HG03469 (cell line): ENCODE measurements at regions not wholly inside any gene's neighbourhood (a gene's known extent, or its start where the extent isn't known, plus 50 kb on each side); places are given as distances from the start of the nearest gene placed in this dataset.

Experiments
- ATAC-seq: cut with Tn5 transposase; IDR thresholded peaks from one replicate; pipeline ENCODE4 v1.9.1; 2021; ENCODE audit warnings: mild to moderate bottlenecking, moderate library complexity, moderate number of reproducible peaks; ENCODE audit not compliant: unreplicated experiment

DNA sequence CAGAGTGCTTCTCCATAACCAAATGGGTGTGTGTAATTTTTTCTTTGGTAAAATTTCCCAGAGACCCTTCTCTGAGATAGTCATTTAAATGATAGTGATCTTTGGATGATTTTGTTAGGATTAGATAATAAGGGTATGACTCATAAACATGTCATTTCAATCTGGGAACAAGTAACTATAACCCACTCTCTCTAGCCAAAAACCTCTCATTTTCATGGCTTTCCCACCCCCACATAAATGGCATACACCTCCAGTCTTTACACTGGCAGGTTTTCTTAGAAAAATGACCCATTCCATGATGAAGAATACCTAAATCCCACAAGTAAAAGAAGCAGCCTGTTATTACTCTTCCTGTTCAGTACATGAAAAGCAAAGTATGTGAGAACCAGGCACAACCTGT, 572.0 kb upstream of the ZEB2 start:
- no peak for ATAC-seq

DNA sequence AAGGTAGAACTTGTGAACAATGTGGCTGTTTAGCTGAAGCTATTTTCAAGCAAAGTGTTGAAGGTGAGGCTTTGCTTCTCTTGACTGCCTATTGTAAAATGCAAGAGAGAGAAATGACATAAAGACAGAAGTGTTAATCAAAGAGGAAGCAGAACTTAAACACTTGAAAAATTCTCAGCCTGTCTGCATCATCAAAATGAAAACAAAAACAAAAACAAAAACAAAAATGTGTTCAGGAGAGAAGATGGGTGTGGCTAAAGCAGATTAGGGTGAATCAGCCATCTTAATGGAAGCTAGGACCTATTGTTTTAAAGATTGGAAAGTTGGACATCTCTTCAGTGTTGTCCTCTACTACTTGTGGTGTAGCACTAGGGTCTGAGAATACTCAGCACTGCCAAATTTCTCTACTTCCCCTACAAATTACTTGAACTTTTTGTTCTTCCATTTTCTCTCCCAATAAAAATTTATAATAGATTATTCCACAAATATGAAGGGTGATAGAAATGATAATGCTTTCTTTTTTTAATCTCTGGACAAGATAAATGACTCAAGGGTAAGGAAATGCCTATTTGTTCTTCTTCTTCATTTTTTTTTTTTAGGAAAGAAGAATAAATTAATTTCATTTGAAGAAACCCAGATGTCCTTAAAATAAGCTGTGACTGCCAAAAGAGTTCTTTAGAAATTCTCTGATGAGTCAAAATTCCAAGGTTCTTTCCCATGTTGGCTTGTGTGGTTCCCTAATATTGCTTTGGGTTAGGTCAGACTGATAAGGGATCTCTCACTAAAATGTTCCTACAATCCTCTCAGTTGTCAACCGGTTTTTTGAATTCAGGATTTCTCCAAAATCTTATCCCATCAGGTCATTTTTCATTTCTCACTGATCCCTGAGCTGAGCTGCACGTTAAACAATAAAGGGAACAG, 571.2 kb upstream of the ZEB2 start:
- ATAC-seq, result no peak

DNA sequence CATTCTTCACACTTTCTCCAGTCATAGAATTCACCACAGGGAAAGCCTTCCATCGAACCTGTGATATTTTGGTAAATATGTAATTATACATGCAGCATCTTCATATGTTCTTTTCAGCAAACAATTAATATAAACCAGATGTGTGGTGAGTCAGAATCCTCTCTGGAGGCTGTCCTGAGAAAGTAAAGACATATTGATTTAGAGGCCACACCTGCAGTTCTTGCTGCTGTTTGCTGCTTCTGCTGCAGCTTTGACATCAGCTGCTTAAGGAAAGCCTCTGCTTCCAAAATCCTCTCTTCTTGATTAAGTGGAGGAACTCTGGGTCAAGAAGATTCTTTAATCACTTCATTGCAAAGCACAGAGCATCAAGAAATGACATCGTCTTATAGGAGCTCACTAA, 568.8 kb upstream of the ZEB2 start:
- ATAC-seq, result no peak

DNA sequence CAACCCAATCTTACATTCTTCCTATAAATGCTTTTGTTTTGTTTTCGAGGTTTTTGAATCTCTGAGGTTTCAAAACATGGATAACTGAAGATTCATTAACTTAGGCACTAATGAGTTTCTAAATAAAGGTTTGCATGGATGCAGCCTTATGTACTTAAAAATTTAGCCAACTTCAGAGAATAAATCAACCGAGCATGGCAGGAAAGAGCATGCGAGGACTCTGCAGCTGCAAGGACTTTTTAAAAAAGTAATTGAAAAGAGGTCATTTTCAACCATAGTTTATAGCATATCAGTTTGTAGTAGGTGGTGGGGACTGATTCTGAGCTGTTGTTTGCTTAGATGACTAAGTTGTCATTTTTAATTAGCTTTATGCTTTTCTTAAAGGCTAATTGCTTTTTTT, 567.0 kb upstream of the ZEB2 start:
- ATAC-seq, result no peak

DNA sequence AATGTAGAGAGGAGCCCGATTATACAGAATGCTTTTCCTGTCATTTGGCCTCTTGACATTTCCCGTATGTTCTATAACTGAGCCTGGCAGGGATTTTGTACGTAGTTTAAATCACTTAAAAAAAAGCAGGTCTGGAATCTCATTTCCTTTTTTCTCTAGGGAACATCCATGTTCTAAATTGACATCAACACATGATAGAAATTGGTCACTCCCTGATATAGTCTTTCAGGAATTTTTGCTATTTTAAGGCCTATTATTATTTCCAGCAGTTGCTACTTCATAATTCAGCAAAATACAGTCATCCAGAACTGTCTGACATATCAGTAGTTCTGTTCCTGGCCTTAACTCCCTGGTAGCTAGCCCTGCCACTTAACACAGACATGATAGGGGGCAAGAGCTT, 565.7 kb upstream of the ZEB2 start:
- no peak for ATAC-seq

DNA sequence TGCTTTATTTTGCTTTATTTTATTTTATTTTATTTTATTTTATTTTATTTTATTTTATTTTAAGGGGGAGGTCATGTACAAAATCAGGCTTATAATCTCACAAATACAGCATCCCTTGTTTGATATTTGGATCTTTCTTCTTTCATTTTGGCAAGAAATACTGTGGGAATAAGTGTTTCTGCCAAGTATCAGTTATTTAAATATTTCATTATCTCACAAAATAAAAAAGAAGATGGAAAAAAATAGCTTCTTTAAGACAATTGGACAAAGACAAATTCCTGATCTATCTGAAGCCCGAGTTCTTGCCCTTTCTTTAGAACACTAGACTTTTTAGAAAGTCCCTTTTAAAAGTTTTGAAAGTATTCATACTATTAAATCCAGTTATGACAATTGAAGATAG, 560.5 kb upstream of the ZEB2 start:
- no peak for ATAC-seq

DNA sequence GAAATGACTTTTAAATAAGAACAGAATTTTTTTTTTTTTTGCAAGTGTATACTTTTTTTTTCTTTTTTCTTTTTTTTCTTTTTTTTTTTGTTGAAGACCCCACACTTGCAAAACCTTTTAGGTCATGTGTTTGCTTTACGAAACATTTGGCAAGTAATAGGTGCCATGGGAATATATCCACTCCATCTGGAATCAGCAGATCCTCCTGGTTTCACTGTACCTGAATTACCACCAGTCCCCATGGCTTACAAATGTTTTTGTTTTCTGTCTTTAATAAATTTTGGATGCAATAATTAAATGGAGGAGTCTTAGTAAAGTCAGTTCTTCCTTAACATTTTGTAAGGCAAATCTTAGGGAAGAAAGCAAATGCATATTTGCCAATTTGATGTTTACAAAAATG, 559.7 kb upstream of the ZEB2 start:
- ATAC-seq, result no peak

DNA sequence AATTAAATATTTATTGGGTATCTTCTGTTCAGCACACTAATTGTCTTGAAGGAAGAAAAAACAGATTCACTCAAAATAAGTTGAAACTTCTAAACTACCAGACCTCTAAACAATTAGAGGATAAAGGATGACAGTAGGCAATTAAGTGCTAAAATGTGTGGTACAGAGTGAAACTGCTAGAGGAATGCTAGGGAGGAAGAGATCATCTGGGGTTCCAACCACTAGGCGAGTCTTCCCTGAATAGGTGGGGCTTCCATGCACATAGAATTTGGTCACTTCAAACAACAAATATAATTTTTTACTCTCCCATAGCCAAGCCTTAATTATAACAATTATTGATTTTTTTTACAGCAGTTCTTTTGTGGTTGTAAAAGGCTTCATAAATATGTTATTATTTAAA, 559.0 kb upstream of the ZEB2 start:
- ATAC-seq, result no peak

DNA sequence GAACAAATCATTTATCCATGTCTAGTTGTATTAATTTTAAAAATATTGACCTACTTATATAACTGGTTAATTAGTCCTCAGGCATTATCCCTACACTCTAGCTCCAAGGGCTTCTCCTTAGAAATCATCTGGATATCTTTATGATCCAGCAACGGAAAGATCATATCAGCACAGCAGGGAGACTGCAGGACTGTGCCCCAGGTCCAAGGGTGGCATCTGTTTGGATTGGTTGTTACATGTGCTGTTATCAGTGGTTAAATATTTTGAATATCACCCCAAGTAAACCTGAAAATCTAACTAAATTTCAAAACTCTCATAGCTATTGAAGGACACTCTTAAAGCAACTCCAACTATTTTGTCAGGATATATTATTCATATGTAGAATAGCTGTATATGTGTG, 556.2 kb upstream of the ZEB2 start:
- no peak for ATAC-seq

DNA sequence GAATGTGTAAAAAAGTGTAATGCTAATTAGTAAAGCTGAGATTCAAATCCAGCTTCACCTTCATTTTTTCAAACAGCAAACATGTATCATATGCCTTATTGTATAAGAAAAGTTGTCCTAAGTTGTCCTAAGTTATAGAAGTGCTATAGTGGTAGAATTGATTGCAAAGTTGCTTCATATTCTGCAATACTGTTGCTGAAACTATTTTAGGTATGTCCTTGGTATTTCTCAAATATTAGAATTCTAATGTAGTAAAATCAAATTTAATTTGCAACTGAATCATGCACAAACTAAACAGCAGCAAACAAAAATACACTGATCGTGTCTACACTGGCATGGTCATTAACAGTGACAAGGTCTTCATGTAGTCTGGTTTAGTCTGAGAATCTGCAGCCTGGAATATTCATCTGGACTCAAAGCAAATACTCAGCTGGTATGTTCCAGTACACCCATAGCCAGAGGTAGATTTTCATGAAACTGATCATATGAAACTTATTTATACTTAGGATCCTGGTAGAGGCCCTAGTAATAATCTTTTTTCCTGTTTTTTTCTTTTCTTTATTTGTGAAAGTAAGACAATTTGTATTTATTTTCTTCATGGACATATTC, 555.6 kb upstream of the ZEB2 start:
- no peak for ATAC-seq

DNA sequence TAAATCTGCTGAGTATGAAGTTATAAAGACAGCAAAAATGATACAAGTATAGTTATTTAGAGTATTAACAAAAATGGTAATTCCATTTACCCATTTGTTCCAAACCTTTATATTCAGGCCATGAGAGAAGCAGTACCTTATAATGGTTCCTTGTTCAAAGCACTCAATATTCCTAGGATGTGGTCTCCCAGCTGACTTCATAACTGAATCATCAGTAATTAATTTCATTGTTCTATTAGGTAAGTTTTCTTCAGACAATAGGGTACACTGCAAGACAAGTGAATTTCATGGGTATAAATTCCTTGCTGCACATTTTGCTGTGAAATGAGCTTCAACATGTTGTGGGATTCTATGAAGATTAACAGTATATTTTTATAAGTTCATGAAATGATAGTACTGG, 550.8 kb upstream of the ZEB2 start:
- no peak for ATAC-seq

DNA sequence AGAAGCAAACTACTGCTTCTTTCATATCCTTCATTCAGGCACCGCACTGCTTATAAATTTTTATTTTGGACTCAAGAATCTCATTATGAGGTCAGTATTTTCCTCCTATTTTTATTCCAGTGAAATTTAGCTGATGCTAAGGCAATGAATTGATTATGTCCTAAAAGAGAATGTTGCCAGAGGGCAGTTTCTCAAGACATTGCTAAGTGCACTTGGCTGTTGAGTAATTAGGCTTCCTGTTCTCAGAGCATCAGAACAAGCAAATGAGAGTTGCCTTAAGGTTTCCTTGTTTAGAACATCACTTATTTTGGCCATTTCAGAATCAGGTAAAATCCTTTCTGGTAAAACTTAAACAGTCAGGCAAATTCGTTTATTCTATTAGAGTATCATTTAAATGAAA, 548.6 kb upstream of the ZEB2 start:
- no peak for ATAC-seq

DNA sequence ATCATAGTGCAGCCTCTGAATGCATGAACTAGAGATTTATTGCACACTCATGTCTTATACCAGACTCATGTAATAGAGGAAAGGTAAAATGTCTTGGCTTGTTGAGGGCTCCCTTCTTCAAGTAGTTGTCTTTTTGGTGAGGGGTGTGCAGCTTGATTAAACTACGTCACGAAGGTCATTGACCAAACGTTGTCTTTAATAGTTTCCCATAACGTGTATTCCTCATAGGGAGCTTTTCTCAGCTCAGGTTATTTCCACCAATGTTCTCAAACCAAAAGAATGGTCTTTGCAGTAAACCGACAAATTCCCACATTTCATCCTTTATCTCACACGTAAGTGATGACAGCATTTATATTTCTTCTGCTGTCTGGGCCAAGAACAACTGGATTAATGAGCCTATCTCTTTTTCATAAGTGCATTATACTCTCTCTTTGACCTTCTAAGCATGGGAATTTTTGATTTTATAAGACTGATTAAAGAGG, 547.7 kb upstream of the ZEB2 start:
- ATAC-seq, result no peak

DNA sequence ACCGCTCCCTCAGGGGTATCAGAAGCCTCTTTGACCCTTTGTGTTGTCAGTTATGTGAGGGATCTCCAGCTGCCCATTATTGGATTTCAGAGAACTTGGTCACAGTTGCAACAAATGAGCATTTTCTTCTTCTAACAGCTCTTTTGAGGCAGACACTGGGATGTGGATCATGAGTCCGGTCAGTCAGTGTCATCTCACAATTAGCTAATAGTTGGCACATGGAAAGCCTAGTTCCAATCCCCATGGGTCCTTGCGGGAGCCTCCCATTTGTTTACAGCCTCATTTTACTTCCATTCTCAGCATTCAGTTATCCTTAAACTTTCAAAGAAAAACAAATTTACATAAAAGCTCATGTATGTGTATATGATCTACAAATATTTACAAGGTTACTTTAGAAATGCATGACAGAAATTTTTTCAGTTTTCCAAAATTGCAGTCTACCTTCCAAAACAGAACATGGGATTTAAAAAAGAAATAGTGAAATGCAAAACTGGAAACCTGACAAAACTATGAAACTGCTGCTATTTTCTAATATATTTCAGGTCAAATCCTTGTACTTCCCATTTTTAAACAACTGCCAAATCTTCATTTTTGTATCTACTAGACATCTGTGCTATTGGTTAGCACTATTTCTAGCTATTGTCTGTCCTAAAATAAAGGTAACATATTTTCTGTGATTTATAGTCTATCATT, 547.1 kb upstream of the ZEB2 start:
- ATAC-seq, result no peak

DNA sequence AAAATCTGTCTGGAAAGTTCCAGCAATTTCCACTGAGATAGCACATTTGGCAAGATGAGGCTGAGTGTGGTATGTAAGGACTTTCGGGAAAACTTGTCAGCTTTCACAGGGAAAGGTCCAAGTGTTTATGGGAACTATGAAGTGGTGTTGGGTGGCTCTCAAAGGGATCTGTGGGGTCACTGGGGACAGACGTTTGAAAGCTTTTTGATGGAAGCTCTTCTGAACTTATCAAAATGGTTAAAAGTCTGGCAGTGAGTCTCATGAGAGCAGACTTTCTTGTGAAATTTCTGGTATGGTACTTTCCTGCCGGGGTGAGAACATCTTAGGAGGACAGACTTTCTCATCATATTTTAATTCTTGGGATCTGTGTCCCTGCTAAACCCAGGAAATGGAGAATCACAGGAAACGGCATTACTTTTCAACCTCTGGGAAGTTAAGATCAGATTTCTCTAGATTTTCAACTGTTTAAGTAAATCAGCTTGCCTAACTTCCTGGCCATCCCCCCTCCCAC, 546.3 kb upstream of the ZEB2 start:
- no peak for ATAC-seq

DNA sequence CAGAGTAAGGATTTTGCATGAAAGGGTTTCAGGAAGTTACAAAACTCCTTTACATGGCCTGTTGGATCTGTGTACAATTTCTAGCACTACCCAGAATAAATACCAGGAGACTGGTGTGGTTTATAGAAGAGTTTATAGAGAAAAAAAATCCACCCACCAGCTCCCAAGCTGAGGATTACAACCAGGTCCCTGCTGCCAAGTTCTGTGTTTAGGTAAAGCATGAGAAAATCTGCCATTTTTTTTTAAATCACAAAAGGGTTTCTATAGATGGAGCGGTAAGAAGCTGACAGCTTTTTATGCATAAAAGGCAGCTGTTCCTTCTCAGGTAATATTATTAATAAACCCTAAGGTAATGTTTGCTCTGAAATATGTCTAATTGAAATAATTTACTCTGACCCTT, 545.4 kb upstream of the ZEB2 start:
- ATAC-seq, result no peak

DNA sequence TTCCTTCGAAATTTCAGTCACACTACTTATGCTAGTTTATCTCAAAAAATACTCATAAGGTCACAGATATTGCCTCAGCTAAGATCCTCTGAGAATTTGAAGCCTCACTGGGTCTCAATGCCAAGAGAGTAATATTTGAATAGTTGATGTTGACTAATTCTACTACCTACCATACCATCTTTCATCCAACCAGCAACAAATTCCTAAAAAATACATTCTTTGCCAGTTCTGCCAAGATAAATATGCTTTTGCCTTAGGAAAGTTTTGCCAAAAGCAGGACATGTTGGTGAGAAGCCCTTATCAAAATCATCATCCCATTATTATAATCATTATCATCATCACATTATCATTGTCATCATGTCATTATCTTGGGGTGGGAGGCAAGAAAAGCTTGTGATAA, 544.6 kb upstream of the ZEB2 start:
- no peak for ATAC-seq

DNA sequence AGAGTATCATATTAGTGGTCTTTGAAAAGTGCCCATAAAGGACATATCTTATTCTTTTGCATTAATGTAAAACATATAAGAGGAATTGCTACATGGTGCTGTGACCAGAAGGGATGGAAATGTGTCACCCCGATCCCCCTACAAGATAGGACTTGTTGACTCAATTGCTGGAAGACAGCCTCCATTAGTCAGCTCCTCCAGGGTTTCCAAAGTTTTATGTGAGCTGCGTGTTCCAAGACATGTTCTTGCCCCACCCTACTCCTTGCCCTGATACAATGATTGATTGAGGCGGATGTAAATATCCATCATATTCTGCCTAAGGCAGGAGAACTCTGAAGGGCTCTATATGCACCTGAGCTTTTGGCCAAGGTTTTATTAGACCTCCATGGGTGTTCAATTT, 541.0 kb upstream of the ZEB2 start:
- no peak for ATAC-seq

DNA sequence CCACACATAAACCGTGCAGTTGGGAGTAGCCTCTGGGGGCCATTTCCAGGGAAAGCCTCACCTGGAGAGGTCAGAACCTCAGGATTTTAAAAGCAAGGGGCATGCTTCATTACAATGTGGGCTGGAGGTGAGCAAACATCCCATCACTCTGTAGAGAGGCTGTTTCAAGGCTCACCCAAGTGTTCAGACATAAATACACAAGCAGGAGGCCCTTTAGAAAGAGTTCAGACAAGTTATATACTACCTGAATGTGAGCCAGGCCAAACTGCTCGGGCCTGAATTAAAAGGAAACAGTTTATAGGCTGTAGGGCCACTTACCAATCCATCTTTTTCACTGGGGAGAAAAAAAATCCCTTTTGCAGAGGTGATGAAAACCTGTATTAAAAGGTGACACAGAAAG, 540.0 kb upstream of the ZEB2 start:
- ATAC-seq, result no peak

DNA sequence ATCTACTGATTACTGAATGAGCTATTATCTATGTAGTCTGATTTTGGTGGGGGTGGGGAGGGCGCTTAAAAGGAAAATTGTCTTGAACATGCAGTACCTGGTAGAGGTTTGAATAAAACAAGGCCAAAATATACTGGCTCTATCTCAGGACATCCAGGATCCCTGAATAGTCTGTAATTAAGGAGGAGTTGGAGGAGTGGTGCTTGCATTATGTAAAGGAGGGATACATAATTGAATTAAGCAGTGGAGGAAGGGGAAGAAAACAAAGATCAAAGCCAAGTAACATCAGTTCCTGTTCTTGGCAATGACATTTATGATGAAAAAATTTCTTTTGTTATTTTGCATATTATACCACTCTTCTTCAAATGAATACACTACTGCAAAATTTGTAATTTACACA, 539.4 kb upstream of the ZEB2 start:
- no peak for ATAC-seq

DNA sequence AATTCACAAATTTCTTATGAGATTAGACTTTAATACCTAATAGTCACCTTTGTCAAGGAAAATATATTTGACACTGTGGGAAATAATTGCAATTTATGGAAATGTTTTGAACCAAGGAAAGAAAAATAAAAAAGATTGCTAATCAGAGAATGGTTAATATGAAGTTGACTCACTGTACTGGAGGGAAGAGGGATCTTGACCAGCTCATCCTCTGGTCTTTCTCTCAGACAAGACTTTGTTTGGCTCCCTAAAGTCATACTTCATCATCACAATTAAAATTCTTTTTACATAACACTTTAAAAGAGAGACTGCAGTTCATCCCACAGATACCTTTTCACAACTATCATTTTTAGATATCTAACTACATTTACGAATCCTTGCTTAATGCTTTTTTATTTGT, 538.5 kb upstream of the ZEB2 start:
- ATAC-seq, result no peak

DNA sequence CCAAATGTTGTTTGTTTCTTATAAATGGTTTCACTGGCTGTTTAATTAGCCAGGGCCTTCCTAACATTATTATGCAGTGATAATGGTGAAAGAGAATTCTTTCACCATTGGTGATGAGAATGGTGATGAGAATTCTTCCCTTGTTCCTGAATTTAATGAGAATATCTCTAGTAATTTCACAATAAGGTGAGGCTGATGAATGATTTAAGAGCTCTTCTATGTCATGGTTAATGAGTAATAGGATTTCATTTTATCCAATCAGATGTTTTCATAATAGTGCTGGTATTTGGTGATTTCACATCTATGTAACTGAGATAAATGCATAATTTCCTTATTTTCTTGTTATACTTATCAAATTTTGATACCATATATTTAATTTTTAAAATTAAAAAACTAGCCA, 535.7 kb upstream of the ZEB2 start:
- ATAC-seq, result no peak
